HEK293 (cell line): ENCODE measurements at regions not wholly inside any gene's neighbourhood (a gene's known extent, or its start where the extent isn't known, plus 50 kb on each side); places are given as distances from the start of the nearest gene placed in this dataset.

Experiments
- ATF2 ChIP-seq: fragments of 450-650 bp; formaldehyde crosslinking; IDR thresholded peaks from 2 replicates; pipeline ENCODE4 v1.5.1; 2016; ENCODE audit warnings: missing biosample characterization, missing genetic modification characterization, low read depth
- YY1 ChIP-seq: fragments of 450-650 bp; formaldehyde crosslinking; IDR thresholded peaks from 2 replicates; pipeline ENCODE4 v1.5.1; 2018; ENCODE audit warnings: missing biosample characterization, missing genetic modification characterization
- ZBTB26 ChIP-seq: fragments of 450-650 bp; formaldehyde crosslinking; optimal IDR thresholded peaks from 2 replicates; pipeline ENCODE3; 2016; ENCODE audit warnings: missing biosample characterization, mild to moderate bottlenecking, missing genetic modification characterization
- ZNF221 ChIP-seq: fragments of 450-650 bp; formaldehyde crosslinking; IDR thresholded peaks from 2 replicates; pipeline ENCODE4 v1.5.1; 2017; ENCODE audit warnings: missing biosample characterization, missing genetic modification characterization, borderline replicate concordance
- ZNF302 ChIP-seq: fragments of 450-650 bp; formaldehyde crosslinking; IDR thresholded peaks from 2 replicates; pipeline ENCODE4 v1.5.1; 2016; ENCODE audit warnings: missing biosample characterization, missing genetic modification characterization, low read depth
- ZNF311 ChIP-seq: fragments of 450-650 bp; formaldehyde crosslinking; IDR thresholded peaks from 2 replicates; pipeline ENCODE4 v1.5.1; 2017; ENCODE audit warnings: missing biosample characterization, missing genetic modification characterization, borderline replicate concordance
- TF ChIP-seq, protein P1 (sequence below): fragments of 450-650 bp; formaldehyde crosslinking; IDR thresholded peaks from 2 replicates; pipeline ENCODE4 v1.5.1; 2016; ENCODE audit warnings: missing biosample characterization, missing genetic modification characterization
- TF ChIP-seq, protein P2 (sequence below): fragments of 450-650 bp; formaldehyde crosslinking; IDR thresholded peaks from 2 replicates; pipeline ENCODE4 v1.5.1; 2016; ENCODE audit warnings: missing biosample characterization, missing genetic modification characterization
- TF ChIP-seq, protein P3 (sequence below): fragments of 450-650 bp; formaldehyde crosslinking; IDR thresholded peaks from 2 replicates; pipeline ENCODE4 v1.5.1; 2017; ENCODE audit warnings: missing biosample characterization, missing genetic modification characterization
- TF ChIP-seq, protein P4 (sequence below): fragments of 450-650 bp; formaldehyde crosslinking; IDR thresholded peaks from 2 replicates; pipeline ENCODE4 v1.5.1; 2016; ENCODE audit warnings: missing biosample characterization, missing genetic modification characterization

GRCh38 chr12:89878327-89878726, 169.7 kb upstream of the ATP2B1 start:
- TF ChIP-seq ZNF221 (tag by site-specific recombination) (no peak), ATF2 (no peak), ZNF311 (tag by site-specific recombination) (no peak), YY1 (tag by site-specific recombination) (no peak), ZNF302 (no peak), ZBTB26 (tag by site-specific recombination) (no peak)
- TF ChIP-seq, protein P1, sequence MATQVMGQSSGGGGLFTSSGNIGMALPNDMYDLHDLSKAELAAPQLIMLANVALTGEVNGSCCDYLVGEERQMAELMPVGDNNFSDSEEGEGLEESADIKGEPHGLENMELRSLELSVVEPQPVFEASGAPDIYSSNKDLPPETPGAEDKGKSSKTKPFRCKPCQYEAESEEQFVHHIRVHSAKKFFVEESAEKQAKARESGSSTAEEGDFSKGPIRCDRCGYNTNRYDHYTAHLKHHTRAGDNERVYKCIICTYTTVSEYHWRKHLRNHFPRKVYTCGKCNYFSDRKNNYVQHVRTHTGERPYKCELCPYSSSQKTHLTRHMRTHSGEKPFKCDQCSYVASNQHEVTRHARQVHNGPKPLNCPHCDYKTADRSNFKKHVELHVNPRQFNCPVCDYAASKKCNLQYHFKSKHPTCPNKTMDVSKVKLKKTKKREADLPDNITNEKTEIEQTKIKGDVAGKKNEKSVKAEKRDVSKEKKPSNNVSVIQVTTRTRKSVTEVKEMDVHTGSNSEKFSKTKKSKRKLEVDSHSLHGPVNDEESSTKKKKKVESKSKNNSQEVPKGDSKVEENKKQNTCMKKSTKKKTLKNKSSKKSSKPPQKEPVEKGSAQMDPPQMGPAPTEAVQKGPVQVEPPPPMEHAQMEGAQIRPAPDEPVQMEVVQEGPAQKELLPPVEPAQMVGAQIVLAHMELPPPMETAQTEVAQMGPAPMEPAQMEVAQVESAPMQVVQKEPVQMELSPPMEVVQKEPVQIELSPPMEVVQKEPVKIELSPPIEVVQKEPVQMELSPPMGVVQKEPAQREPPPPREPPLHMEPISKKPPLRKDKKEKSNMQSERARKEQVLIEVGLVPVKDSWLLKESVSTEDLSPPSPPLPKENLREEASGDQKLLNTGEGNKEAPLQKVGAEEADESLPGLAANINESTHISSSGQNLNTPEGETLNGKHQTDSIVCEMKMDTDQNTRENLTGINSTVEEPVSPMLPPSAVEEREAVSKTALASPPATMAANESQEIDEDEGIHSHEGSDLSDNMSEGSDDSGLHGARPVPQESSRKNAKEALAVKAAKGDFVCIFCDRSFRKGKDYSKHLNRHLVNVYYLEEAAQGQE (tag by site-specific recombination), result no peak
- TF ChIP-seq, protein P2, sequence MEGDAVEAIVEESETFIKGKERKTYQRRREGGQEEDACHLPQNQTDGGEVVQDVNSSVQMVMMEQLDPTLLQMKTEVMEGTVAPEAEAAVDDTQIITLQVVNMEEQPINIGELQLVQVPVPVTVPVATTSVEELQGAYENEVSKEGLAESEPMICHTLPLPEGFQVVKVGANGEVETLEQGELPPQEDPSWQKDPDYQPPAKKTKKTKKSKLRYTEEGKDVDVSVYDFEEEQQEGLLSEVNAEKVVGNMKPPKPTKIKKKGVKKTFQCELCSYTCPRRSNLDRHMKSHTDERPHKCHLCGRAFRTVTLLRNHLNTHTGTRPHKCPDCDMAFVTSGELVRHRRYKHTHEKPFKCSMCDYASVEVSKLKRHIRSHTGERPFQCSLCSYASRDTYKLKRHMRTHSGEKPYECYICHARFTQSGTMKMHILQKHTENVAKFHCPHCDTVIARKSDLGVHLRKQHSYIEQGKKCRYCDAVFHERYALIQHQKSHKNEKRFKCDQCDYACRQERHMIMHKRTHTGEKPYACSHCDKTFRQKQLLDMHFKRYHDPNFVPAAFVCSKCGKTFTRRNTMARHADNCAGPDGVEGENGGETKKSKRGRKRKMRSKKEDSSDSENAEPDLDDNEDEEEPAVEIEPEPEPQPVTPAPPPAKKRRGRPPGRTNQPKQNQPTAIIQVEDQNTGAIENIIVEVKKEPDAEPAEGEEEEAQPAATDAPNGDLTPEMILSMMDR (tag by site-specific recombination), result no peak
- TF ChIP-seq, protein P3, sequence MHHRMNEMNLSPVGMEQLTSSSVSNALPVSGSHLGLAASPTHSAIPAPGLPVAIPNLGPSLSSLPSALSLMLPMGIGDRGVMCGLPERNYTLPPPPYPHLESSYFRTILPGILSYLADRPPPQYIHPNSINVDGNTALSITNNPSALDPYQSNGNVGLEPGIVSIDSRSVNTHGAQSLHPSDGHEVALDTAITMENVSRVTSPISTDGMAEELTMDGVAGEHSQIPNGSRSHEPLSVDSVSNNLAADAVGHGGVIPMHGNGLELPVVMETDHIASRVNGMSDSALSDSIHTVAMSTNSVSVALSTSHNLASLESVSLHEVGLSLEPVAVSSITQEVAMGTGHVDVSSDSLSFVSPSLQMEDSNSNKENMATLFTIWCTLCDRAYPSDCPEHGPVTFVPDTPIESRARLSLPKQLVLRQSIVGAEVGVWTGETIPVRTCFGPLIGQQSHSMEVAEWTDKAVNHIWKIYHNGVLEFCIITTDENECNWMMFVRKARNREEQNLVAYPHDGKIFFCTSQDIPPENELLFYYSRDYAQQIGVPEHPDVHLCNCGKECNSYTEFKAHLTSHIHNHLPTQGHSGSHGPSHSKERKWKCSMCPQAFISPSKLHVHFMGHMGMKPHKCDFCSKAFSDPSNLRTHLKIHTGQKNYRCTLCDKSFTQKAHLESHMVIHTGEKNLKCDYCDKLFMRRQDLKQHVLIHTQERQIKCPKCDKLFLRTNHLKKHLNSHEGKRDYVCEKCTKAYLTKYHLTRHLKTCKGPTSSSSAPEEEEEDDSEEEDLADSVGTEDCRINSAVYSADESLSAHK (tag by site-specific recombination), result no peak
- TF ChIP-seq, protein P4, sequence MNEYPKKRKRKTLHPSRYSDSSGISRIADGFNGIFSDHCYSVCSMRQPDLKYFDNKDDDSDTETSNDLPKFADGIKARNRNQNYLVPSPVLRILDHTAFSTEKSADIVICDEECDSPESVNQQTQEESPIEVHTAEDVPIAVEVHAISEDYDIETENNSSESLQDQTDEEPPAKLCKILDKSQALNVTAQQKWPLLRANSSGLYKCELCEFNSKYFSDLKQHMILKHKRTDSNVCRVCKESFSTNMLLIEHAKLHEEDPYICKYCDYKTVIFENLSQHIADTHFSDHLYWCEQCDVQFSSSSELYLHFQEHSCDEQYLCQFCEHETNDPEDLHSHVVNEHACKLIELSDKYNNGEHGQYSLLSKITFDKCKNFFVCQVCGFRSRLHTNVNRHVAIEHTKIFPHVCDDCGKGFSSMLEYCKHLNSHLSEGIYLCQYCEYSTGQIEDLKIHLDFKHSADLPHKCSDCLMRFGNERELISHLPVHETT (tag by site-specific recombination), result no peak
